Erythroblast (primary cell): ENCODE measurements at regions not wholly inside any gene's neighbourhood (a gene's known extent, or its start where the extent isn't known, plus 50 kb on each side); places are given as distances from the start of the nearest gene placed in this dataset.

Source experiments
- DNase-seq, 2 experiments: peaks; one replicate each; lab custom pipeline; 2025; lab: John Stamatoyannopoulos, UW
- GATA1 ChIP-seq: IDR thresholded peaks from 2 replicates; pipeline ENCODE4 v1.6.1; 2011; ENCODE audit warnings: low read depth, mild to moderate bottlenecking, control low read depth, low read length, moderate library complexity
- POLR2A ChIP-seq: IDR thresholded peaks from 2 replicates; pipeline ENCODE4 v1.6.1; 2011; ENCODE audit warnings: mild to moderate bottlenecking, low read length

DNA sequence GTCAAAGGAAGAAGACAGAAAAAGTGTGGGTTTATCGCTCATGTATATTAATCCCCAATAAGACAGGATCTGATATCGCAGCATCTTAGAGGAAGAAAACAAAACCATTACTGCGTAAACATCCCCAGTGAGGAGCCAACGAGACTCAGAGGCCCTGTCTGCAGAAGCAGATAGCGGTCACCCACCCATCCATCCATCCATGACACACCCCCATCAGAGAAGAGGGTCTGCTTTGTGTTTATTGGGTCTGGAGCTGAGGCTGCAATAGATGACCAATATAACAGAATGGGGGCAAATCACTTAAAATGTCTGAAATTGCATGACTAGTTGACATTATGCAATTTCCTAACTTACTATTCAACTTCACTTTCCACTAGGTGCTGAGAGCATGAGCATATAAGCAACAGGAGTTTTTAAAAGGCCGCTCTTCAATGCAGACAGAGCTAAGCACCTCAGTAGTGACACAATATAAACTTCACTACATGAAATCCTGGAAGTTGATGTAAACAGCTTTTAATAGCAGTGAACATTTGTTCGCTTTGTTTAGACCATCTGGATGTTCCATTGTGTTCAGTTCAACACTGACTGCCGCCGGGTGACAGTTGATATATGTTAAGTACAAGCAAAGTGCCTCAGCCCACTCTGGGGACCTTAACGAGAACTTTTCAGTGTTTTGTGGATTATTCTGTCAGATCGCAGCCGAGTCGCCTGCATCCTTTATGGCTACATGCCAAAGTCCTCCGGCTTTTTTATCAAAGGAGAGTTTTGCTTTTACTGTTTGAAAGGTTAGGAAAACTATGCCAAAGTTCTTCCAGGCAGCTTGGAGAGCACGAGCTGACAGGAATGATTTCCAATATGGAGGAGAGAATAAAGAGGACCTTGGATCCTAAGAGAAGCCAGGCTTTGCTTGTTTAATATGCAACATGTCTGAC lies 167.5 kb downstream of the ZNF281 start:
- TF ChIP-seq POLR2A: no peak
- no peak for TF ChIP-seq GATA1
- no peak for DNase-seq

DNA sequence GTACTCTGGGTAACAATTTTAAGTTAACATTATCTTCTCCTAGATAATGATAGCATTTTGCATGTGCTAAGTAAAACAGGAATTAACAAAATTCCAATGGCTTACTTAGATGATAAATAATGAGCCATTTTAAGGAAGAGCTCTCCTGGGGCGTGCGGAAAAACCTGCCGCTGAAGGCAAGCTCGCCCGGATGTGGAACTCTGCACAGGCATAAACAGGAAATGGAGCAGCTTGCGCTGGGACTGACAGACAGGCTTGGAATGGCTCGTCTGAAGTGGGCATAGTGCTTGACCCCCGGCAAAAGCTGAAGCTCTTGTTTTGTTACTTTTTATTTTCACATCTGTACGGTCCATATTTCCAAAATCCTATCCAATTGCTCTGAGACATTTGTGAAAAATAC lies 169.2 kb downstream of the ZNF281 start:
- DNase-seq: no peak
- TF ChIP-seq POLR2A (no peak), GATA1 (no peak)

DNA sequence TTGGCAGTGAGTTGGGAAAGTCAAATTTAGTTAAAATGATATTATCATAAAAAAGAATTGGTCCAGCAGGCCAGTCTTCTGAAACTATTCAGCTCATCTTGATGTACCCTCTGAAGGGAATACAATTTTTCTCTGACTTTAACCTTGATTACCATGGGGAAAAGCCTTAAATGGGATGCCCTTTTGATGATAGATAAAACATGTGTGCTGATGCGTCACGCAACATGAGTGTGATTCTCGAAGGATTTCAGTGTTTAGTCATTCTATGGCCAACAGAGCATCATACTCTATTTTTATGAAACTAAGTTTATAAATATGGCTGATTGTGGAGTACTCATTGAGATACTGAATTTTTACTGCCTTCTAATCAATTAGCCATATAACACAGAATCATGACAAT lies 171.5 kb downstream of the ZNF281 start:
- no peak for DNase-seq
- no peak for TF ChIP-seq GATA1

- no peak for TF ChIP-seq GATA1
- no peak for TF ChIP-seq POLR2A
- DNase-seq: no peak
Measured at GRCh38 chr1:200237066-200237465, 172.8 kb downstream of the ZNF281 start.

DNA sequence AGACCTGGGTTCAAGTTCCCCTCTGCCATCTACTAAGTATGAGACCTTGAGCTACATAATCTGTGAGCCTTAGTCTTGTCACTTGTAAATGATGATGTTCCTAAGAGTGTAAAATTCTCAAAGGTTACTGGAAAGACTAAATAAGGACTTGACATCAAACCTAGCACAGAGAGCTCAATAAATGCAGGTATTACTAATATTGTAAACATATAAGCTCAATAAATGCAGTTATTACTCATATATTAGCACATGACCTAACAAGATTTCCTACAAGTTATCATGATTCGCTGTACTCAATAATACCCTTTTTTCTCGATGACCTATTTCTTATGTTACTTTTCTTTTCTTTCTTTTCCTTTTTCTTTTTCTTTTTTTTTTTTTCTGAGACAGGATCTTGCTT lies 174.9 kb downstream of the ZNF281 start:
- TF ChIP-seq POLR2A: no peak
- no peak for TF ChIP-seq GATA1
- DNase-seq: no peak

DNA sequence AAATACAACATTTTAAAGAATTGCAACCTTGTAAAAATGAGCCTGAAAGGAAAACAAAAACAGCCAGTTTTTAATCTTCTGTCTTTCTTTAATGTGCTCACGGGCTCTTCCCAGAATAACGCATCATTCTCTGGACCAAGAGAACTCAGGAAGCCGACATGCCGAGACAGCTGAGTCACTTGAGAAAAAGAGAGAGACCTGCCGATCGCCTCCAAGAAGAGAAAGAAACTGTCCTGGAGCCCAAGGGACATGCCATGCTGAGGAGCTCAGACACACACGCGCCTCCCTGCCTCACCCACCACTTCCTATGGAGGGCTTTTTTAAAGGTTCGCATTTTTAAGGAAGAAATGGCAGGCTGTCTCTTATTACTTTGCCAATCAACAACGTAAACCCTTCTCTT lies 176.4 kb downstream of the ZNF281 start:
- TF ChIP-seq POLR2A (no peak), GATA1 (no peak)
- DNase-seq: no peak

DNA sequence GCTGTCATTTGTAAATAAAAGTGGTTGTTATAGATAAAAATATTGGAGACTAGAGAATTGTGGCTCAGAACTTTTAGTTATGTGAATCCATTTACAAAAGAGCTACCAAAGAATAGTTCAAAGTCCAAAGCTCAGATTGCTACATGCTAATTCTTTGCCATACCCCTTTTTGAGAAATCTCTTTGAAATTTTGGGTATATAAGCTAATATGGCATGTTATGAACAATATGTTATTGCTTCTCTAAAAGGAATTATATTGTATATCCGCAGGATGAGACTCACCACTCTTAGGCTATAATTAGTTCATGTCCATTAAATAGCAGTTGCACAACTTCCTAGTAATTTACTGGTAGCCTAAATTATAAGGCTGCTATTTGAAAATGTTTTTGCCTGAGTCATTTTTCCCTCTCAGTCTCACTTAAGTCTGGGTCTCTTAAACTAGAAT lies 178.0 kb downstream of the ZNF281 start:
- TF ChIP-seq POLR2A (no peak), GATA1 (no peak)
- DNase-seq: no peak

- DNase-seq: no peak
- no peak for TF ChIP-seq POLR2A
- no peak for TF ChIP-seq GATA1
Measured at GRCh38 chr1:200230671-200231070, 179.2 kb downstream of the ZNF281 start.

- no peak for TF ChIP-seq GATA1
- TF ChIP-seq POLR2A: no peak
- no peak for DNase-seq
Measured at GRCh38 chr1:200228486-200228885, 181.3 kb downstream of the ZNF281 start.

DNA sequence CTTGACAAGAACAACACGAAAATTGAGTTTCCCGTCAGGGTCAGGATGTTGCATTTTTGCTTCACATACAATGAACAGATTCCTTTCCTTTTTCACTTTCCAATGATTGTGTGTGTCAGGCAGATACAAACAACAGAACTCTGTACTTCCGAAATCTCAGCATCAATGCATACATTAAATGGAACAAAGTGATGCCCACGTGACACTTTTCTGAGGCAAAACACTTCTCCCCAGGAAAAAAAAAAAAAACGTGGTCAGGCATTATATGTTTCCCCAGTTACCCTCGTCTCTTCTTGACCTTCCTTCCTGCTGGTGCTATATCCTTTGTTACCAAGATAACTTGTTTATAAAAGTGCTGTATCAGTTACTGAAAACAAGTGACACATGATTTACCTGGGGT lies 181.8 kb downstream of the ZNF281 start:
- no peak for TF ChIP-seq GATA1
- no peak for TF ChIP-seq POLR2A
- DNase-seq: no peak
